Gastrocnemius medialis (tissue), 4 donors: ENCODE measurements at regions not wholly inside any gene's neighbourhood (a gene's known extent, or its start where the extent isn't known, plus 50 kb on each side); places are given as distances from the start of the nearest gene placed in this dataset.

ENCODE experiments used
- CTCF ChIP-seq, 5 experiments: fragments of 450-650 bp in 3 of 5; fragments of 200-600 bp in 2 of 5; sonication (generic) in 2 of 5; IDR thresholded peaks in 4 of 5; conservative IDR thresholded peaks in 1 of 5; 1 replicate in 4 of 5; 2 replicates in 1 of 5; pipeline ENCODE4 v1.5.1; 2016 to 2019; ENCODE audit warnings: antibody characterized with exemption in 5 of 5, mild to moderate bottlenecking in 3 of 5, moderate library complexity in 3 of 5
- POLR2A ChIP-seq, 2 donors: fragments of 450-650 bp; IDR thresholded peaks; one replicate each; pipeline ENCODE4 v1.6.1; 2017; ENCODE audit warnings: antibody characterized with exemption in 2 of 2, mild to moderate bottlenecking in 2 of 2, moderate library complexity in 2 of 2

- TF ChIP-seq CTCF (IDR thresholded peaks at IDR 0.05 in 4 of 5, conservative IDR thresholded peaks at IDR 0.05 in 1 of 5), result no peak
- no peak for TF ChIP-seq POLR2A (IDR thresholded peaks at IDR 0.05)
These were observed 207.1 kb upstream of the PLET1 start for GRCh38 chr11:112467721-112468120.
